ENCODE measurements at regions not wholly inside any gene's neighbourhood (a gene's known extent, or its start where the extent isn't known, plus 50 kb on each side); places are given as distances from the start of the nearest gene placed in this dataset.

DNA sequence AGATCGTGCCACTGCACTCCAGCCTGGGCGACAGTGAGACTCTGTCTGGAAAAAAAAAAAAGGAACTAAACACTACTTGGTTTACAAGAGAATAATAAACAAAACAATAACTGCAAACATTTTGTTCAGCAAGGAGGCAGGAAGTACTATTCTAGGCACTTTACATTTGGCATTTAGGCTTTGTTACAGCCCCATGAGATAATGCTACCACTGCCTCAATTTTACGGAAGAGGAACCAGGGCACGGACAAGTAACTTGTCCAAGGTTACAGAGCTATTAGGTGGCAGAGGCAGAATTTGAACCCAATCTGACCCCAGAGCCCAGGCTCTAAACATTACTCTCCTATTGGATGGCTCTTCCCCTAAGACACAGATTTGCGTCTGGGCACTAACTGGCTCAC, 108.7 kb upstream of the AKIP1 start:
- intact Hi-C loops (cut with micrococcal nuclease; ENCODE audit: unreplicated experiment), result no loop called here
- BruUV-seq (replicated peaks), result no TSS peak
- POLR2A ChIA-PET, result no interaction called here

DNA sequence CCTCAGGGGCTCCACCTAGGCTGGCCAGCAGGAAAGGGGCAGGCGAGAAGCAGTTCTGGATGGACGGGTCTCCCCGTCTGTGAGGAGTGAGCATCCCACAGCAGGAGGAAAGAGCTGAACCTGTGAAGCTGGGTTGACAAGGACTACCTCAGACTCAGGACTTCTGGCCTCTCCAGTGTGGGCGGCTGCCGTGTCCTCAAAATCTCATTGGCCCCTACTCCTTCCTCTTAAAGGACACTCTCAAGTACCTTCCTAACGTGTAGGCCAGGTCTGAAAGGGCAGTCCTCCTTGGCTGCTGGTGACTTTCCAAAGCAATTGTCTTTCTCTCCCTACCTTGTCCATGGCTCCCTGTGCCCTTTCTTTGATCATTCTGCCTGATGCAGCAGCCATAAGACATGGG, 107.0 kb upstream of the AKIP1 start:
- H4K20me1 ChIP-seq (ENCODE audit: insufficient read depth, low read length), result no peaks in the 10 kb centered on the region
- no TSS peak for BruUV-seq (replicated peaks)
- DNase-seq (ENCODE audit: low spot score), result no peak
- H3K9me2 ChIP-seq (ENCODE audit: insufficient read depth, low read length), result no peaks in the 10 kb centered on the region
- H3K4me1 ChIP-seq (ENCODE audit: insufficient read depth, low read length, poor library complexity, severe bottlenecking), result no peaks in the 10 kb centered on the region
- H3K36me3 ChIP-seq (ENCODE audit: insufficient read depth, low read length), result no peaks in the 10 kb centered on the region
- no peak overlapping the region for H3K4me3 ChIP-seq (ENCODE audit: low read depth, low read length, poor library complexity, severe bottlenecking)
- no peak for TF ChIP-seq EZH2phosphoT487 (IDR thresholded peaks at IDR 0.05; ENCODE audit: borderline replicate concordance, low read depth, low read length)
- TF ChIP-seq, protein P1, sequence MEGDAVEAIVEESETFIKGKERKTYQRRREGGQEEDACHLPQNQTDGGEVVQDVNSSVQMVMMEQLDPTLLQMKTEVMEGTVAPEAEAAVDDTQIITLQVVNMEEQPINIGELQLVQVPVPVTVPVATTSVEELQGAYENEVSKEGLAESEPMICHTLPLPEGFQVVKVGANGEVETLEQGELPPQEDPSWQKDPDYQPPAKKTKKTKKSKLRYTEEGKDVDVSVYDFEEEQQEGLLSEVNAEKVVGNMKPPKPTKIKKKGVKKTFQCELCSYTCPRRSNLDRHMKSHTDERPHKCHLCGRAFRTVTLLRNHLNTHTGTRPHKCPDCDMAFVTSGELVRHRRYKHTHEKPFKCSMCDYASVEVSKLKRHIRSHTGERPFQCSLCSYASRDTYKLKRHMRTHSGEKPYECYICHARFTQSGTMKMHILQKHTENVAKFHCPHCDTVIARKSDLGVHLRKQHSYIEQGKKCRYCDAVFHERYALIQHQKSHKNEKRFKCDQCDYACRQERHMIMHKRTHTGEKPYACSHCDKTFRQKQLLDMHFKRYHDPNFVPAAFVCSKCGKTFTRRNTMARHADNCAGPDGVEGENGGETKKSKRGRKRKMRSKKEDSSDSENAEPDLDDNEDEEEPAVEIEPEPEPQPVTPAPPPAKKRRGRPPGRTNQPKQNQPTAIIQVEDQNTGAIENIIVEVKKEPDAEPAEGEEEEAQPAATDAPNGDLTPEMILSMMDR (conservative IDR thresholded peaks at IDR 0.05; ENCODE audit: low read length), result no peak
- no peak overlapping the region for H3K4me2 ChIP-seq (ENCODE audit: low read length)
- H2AFZ ChIP-seq (ENCODE audit: low read length), result no peak overlapping the region
- no peaks in the 10 kb centered on the region for H3K9me3 ChIP-seq (ENCODE audit: low read length)
- no peak overlapping the region for H3K27ac ChIP-seq (ENCODE audit: low read depth, low read length, poor library complexity, severe bottlenecking)
- intact Hi-C loops (cut with micrococcal nuclease; ENCODE audit: unreplicated experiment), result no loop called here
- no peaks in the 10 kb centered on the region for H3K79me2 ChIP-seq (ENCODE audit: insufficient read depth, low read depth, low read length)
- CTCF ChIA-PET (ENCODE audit: unreplicated experiment), result no interaction called here
- POLR2A ChIA-PET, result interaction anchor here (0.6 kb wide), 1 partner anchor 114 kb away, joined by 3 read pairs; no protein-coding TSS in a partner anchor

More for the DNA sequence above, 108.7 kb upstream of the AKIP1 start:
- no peaks in the 10 kb centered on the region for H3K79me2 ChIP-seq (ENCODE audit: insufficient read depth, low read depth, low read length)
- no peak overlapping the region for H2AFZ ChIP-seq (ENCODE audit: low read length)
- no peaks in the 10 kb centered on the region for H3K9me3 ChIP-seq (ENCODE audit: low read length)
- H3K4me2 ChIP-seq (ENCODE audit: low read length), result no peak overlapping the region
- H4K20me1 ChIP-seq (ENCODE audit: insufficient read depth, low read length), result no peaks in the 10 kb centered on the region
- no peak for TF ChIP-seq EZH2phosphoT487 (IDR thresholded peaks at IDR 0.05; ENCODE audit: borderline replicate concordance, low read depth, low read length)
- TF ChIP-seq, protein P1 (conservative IDR thresholded peaks at IDR 0.05; ENCODE audit: low read length), result no peak
- H3K27ac ChIP-seq (ENCODE audit: low read depth, low read length, poor library complexity, severe bottlenecking), result no peak overlapping the region
- no peaks in the 10 kb centered on the region for H3K9me2 ChIP-seq (ENCODE audit: insufficient read depth, low read length)
- CTCF ChIA-PET (ENCODE audit: unreplicated experiment), result no interaction called here
- H3K4me3 ChIP-seq (ENCODE audit: low read depth, low read length, poor library complexity, severe bottlenecking), result no peak overlapping the region
- no peak for DNase-seq (ENCODE audit: low spot score)
- H3K4me1 ChIP-seq (ENCODE audit: insufficient read depth, low read length, poor library complexity, severe bottlenecking), result no peaks in the 10 kb centered on the region
- no peaks in the 10 kb centered on the region for H3K36me3 ChIP-seq (ENCODE audit: insufficient read depth, low read length)

DNA sequence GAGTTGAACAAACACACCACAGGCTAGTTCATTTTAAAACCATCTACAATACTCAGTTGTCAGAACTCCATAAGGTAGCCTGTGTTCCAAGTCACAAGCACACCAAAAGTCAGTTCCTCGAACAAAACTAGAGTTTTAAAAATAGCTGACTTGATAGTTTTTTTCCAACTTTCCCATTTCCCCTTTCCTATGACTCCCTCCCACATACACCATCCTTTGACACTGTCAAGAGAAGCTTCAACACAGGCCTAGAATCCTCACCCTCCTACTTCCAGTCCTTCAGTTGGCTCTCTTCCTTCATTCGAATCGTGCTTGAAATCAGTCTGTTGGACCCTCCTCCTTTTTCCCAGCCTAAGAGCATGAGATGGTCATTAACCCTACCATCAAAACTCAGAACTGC, 105.7 kb upstream of the AKIP1 start:
- intact Hi-C loops (cut with micrococcal nuclease; ENCODE audit: unreplicated experiment), result no loop called here
- H3K36me3 ChIP-seq (ENCODE audit: insufficient read depth, low read length), result no peaks in the 10 kb centered on the region
- H3K4me2 ChIP-seq (ENCODE audit: low read length), result no peak overlapping the region
- no peaks in the 10 kb centered on the region for H3K9me3 ChIP-seq (ENCODE audit: low read length)
- H3K27ac ChIP-seq (ENCODE audit: low read depth, low read length, poor library complexity, severe bottlenecking), result no peak overlapping the region
- CTCF ChIA-PET (ENCODE audit: unreplicated experiment), result no interaction called here
- DNase-seq (ENCODE audit: low spot score), result no peak
- no peak overlapping the region for H3K4me3 ChIP-seq (ENCODE audit: low read depth, low read length, poor library complexity, severe bottlenecking)
- no peak for TF ChIP-seq EZH2phosphoT487 (IDR thresholded peaks at IDR 0.05; ENCODE audit: borderline replicate concordance, low read depth, low read length)
- TF ChIP-seq, protein P1 (conservative IDR thresholded peaks at IDR 0.05; ENCODE audit: low read length), result no peak
- POLR2A ChIA-PET, result no interaction called here
- H4K20me1 ChIP-seq (ENCODE audit: insufficient read depth, low read length), result no peaks in the 10 kb centered on the region
- no peaks in the 10 kb centered on the region for H3K9me2 ChIP-seq (ENCODE audit: insufficient read depth, low read length)
- no peak overlapping the region for H2AFZ ChIP-seq (ENCODE audit: low read length)
- H3K4me1 ChIP-seq (ENCODE audit: insufficient read depth, low read length, poor library complexity, severe bottlenecking), result no peaks in the 10 kb centered on the region
- no peaks in the 10 kb centered on the region for H3K79me2 ChIP-seq (ENCODE audit: insufficient read depth, low read depth, low read length)
- no TSS peak for BruUV-seq (replicated peaks)

Data from OCI-LY7 (cell line).